T1000 (cell line): ENCODE measurements at regions not wholly inside any gene's neighbourhood (a gene's known extent, or its start where the extent isn't known, plus 50 kb on each side); places are given as distances from the start of the nearest gene placed in this dataset.

ENCODE experiments used
- DNase-seq: peaks from one replicate; lab custom pipeline; 2025; ENCODE audit warnings: mixed read lengths; lab: John Stamatoyannopoulos, UW

DNA sequence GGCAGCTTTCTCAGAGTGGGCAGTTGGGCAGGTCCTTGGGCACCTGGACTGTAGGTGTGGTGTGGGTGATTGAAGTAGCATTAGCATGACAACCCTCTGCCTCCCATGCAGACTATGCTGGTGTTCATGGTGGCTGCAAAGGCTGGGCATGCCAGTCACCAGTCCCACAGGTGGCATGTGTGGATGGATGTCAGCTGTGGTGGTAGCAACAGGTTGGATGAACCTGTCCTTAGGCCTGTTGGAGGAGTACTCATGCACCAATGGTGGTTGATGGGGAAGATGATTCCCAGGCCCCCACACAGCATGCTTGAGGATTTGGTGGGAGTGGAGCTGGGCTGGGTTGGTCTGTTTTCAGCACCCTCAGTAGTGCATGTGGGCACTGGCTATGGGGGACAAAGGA, 251.1 kb downstream of the PAX1 start:
- DNase-seq, result no peak

DNA sequence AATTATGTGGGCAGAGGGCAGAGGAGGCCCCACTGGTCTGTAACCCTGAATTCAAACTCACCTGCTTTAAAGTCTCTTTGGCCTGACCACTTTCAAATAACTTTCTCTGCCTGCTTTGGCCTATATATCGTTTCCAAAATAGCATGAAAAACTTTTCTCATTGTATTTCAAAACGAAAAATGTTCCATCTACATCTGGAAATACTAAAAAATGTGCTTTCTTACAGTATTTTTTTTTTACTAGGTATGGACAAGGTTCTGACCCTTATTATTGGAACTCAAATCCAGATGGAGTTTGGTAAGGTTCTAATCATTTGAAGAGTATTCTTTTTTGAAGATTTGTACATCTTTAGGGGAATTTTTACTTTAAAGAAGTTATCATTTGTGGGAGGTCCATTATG, 241.9 kb downstream of the PAX1 start:
- no peak for DNase-seq

- no peak for DNase-seq
Measured at GRCh38 chr20:21944227-21944626, 238.8 kb downstream of the PAX1 start.

- DNase-seq, result no peak
Measured at GRCh38 chr20:21941941-21942805, 236.7 kb downstream of the PAX1 start.

DNA sequence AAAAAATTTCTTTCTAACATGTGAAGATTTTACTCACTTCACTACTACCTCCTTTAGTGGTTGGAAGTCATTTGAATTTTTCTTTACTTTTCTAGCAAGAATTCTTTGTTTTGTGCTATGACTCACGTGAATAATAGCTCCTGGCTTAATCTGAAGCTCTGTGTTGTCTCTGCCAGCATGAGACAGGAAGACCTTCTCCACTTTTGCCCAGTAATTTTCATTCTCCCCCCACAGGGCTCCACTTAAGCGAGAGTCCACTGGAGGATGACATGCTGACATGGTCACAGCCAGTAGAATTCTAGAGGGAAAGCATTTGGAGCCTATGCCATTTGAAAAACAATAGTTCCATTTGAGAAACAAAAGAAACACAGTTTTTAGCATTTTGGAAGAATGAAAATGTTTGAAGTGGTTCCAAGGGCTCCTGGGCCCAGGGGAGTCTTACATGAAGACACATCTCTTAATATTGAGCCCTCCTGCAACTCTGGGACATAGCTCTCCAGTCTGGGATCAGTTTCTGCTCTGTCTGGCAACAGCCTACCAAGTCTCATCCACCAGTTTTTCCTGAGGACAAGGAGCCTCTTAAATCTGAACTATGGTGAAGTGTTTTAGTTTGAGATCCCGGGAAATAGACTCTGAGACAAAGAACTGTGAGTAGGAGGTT, 231.4 kb downstream of the PAX1 start:
- no peak for DNase-seq

DNA sequence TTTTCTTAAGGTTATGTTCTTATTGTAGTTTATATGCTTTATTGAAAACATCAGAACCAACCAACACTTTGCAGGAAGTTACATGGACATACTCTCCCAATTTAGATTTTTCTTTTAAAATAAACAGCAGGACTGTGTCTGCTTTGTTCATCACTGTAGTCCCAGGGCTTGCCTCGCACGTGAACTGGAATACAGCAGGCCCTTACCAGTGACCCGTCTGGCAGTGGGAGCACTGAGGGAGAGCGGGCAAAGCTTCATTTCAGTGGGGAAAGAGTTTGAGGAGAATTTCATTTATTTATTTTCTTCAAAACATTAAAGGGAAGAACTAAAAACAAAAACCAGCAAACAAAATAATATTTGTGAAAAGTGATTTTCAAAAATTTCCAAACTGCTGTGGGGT, 230.8 kb downstream of the PAX1 start:
- DNase-seq, result no peak

- no peak for DNase-seq
Measured at GRCh38 chr20:21933526-21933925, 228.1 kb downstream of the PAX1 start.

DNA sequence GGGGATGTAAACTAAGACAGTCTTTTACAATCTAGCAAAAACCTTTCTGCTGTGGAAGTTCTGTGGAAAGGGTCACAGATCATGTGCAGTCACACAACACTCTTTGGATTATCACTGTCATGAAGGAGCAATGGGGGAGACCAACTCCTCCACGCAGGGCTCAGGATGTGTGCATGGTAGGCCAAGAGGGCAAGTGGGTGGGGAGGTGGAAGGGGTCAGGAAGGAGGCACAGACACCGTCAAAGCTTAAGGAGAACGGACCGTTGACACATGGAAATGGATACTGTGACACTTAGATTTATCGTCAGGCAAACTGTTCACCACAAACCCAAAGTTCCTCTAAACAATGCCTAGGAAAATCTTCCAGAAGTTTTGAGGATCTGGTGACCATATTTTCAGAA, 215.8 kb downstream of the PAX1 start:
- DNase-seq, result no peak

- DNase-seq, result no peak
Measured at GRCh38 chr20:21920211-21920610, 214.7 kb downstream of the PAX1 start.

GRCh38 chr20:21918398-21918797, 212.9 kb downstream of the PAX1 start:
- DNase-seq, result no peak

DNA sequence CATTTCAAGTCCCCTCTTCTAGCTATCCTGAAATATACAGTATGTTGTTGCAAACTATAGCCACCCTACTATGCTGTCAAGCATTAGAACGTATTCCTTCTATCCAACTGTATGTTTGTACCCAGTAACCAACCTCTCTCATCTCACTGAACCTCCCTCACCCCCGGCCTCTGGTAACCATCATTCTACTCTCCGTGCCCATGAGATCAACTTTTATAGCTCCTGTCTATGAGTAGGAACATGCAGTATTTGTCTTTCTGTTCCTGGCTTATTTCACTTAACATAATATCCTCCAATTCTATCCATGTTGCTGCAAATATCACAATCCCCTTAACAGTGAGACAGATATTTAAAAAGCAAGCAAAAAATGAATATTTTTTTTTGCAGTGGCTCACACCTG, 196.9 kb downstream of the PAX1 start:
- no peak for DNase-seq

- no peak for DNase-seq
Measured at GRCh38 chr20:21901470-21902275, 196.2 kb downstream of the PAX1 start.

DNA sequence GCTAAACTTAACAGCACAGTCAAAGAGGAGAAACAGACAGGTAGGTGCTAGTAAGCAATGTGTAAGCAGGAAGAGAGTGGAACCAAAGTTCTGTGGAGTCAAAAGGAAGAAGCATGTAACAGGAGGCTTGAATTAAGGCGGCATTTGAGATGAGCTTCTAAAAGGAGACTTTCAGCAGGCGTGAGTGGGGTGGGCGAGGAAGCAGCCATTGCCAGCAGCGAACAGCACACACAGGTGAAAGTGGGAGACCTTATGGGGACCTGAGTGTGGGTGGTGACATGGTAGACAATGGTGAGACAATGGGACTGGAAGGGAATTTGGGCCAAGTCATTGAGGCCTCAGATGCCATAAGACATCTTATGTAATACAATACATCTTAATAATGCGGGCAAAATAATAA, 195.0 kb downstream of the PAX1 start:
- no peak for DNase-seq

DNA sequence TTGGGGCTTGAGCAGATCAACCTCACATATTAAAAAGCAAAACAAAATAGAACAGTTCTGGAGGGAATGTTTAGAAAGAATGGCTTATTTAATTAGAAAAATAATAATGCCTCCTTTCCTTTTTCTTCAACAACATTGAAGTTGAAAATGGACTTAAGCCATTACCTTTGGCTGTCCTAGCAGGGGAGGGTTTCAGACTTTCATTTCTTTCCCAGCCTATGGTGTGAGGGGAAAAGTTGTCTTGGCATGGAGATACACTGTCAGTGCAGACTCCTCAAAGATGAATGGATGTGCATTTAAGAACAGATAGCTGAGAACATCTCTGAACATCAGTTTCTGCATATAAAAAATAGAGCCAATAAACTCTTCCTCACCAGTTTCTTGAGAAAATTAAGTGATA, 169.5 kb downstream of the PAX1 start:
- DNase-seq, result no peak

DNA sequence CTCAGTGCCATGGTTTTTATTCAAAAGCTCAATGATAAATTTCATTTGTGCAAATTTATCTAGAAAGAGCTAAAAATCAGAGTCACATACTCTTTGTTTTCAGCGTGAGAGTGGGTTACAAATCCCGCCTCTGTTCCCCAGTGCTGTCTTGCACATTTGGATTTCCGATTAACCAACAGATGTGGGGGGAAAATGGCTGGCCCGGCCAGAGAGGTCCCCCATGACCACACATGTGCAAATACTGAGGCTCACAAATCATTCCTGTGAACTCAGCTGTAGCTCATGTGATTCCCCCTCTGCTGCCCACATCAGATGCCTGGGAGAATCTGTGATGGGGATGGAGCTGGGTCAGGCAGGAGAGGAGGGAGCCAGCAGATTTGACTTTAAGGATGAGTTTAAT, 168.7 kb downstream of the PAX1 start:
- no peak for DNase-seq

GRCh38 chr20:21873291-21873690, 167.8 kb downstream of the PAX1 start:
- no peak for DNase-seq

- no peak for DNase-seq
Measured at GRCh38 chr20:21867811-21868210, 162.3 kb downstream of the PAX1 start.

- DNase-seq, result no peak
Measured at GRCh38 chr20:21867353-21867752, 161.9 kb downstream of the PAX1 start.

DNA sequence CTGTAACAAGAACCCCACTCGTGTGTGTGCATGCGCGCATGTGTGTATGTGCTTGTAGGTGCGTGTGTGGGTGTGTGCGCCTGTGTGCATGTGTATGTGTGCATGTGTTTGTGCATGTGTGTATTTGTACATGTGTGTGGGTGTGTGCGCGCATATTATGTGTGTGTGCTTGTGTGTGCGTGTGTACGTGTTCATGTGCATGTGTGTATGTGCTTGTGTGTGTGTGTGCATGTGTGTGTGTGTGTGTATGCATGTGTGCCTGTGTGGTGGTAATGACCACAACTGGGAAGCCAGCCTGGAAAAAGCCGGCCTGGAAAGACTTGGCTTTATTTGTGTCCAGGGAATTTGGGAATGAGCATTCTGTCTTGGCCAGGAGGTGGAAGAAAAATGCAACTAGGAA, 157.5 kb downstream of the PAX1 start:
- DNase-seq, result no peak

- no peak for DNase-seq
Measured at GRCh38 chr20:21862259-21862946, 156.9 kb downstream of the PAX1 start.

GRCh38 chr20:21840991-21841390, 135.5 kb downstream of the PAX1 start:
- DNase-seq, result no peak

GRCh38 chr20:21839982-21840381, 134.5 kb downstream of the PAX1 start:
- no peak for DNase-seq
